OCI-M2 (cell line): ENCODE measurements at regions not wholly inside any gene's neighbourhood (a gene's known extent, or its start where the extent isn't known, plus 50 kb on each side); places are given as distances from the start of the nearest gene placed in this dataset.
"Not testable (repeated sequence)": the region's sequence is repeated elsewhere in the genome, so short reads cannot be mapped to it uniquely, and the experiment has no call there.

Experiments
- DNase-seq: peaks from one replicate; lab custom pipeline; 2025; ENCODE audit not compliant: unreplicated experiment; lab: John Stamatoyannopoulos, UW

GRCh38 chr5:127213231-127213630 lies 77.4 kb upstream of the MEGF10 start:
- DNase-seq: no peak

GRCh38 chr5:127216143-127216542 lies 74.5 kb upstream of the MEGF10 start:
- no peak for DNase-seq

GRCh38 chr5:127216898-127217675 lies 73.5 kb upstream of the MEGF10 start:
- DNase-seq: no peak

GRCh38 chr5:127221936-127222335 lies 68.7 kb upstream of the MEGF10 start:
- not testable (repeated sequence) for DNase-seq

- not testable (repeated sequence) for DNase-seq
Measured at GRCh38 chr5:127222571-127223156, 67.9 kb upstream of the MEGF10 start.

GRCh38 chr5:127223256-127223974 lies 67.2 kb upstream of the MEGF10 start:
- DNase-seq: no peak

- no peak for DNase-seq
Measured at GRCh38 chr5:127227881-127228280, 62.7 kb upstream of the MEGF10 start.

- no peak for DNase-seq
Measured at GRCh38 chr5:127228540-127229184, 61.9 kb upstream of the MEGF10 start.

GRCh38 chr5:127229185-127229889 lies 61.3 kb upstream of the MEGF10 start:
- peak; percentile 4 for DNase-seq

GRCh38 chr5:127231118-127231517 lies 59.5 kb upstream of the MEGF10 start:
- no peak for DNase-seq

GRCh38 chr5:127233590-127233989 lies 57.0 kb upstream of the MEGF10 start:
- no peak for DNase-seq

- DNase-seq: no peak
Measured at GRCh38 chr5:127235136-127235535, 55.5 kb upstream of the MEGF10 start.

GRCh38 chr5:127236254-127236653 lies 54.3 kb upstream of the MEGF10 start:
- no peak for DNase-seq
